ENCODE measurements at regions not wholly inside any gene's neighbourhood (a gene's known extent, or its start where the extent isn't known, plus 50 kb on each side); places are given as distances from the start of the nearest gene placed in this dataset.

DNA sequence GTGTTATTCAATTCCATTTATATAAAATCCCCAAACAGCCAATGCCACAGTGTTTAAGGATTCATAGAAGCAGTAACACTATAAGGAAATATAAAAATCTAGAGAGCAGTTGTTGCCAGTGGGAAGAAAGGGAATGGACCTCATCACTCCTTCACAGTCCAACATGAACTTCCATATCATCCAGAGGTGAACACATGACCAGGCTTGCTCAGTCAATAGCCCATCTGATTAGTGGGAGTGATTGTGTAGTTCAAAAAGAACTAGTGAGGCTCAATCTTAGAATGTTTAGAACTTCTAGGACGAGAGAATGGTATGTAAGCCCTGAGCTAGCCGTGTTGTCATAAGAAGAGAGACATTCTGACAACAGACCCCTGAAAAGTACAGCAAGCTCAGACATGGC lies 314.1 kb downstream of the LIG4 start:
- no peak for TF ChIP-seq POLR2A (IDR thresholded peaks at IDR 0.05)
- no peak for TF ChIP-seq CTCF (IDR thresholded peaks at IDR 0.05)
- H3K4me3 ChIP-seq = no peak overlapping the region
- H3K27me3 ChIP-seq = no peaks in the 10 kb centered on the region
- H3K4me1 ChIP-seq = no peaks in the 10 kb centered on the region
- ATAC-seq (no peak), DNase-seq (no peak)
- peaks cover 0 to 3% (median 0%) of the 10 kb centered on the region in 12 donors for H3K9me3 ChIP-seq
- no peak overlapping the region for H3K27ac ChIP-seq
- intact Hi-C loops (cut with DNase I) = no loop called here
- 69 to 74% (median 71%) methylated on average over 2 of the region's 2 CpGs for WGBS, 4 donors
- H3K36me3 ChIP-seq = no peaks in the 10 kb centered on the region

DNA sequence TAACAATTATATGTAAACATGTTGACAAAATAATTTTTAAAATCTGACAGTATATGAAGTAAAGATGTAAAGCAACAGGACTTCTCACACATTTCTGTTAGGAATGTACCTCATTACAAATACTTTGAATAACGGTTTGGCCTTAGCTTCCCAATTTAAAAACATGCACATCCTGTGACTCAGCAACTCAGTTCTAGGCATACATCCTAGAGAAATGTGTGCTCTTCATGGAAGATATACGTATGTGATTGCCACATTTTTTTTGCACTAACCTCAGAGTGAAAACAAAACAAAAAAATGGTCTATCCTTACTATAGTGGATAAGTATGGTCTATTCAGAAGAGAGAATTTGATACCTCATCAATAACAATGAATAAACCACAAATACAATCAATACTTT lies 314.6 kb downstream of the LIG4 start:
- H3K36me3 ChIP-seq = no peaks in the 10 kb centered on the region
- no peak for DNase-seq
- peaks cover 0 to 3% (median 0%) of the 10 kb centered on the region in 12 donors for H3K9me3 ChIP-seq
- H3K4me1 ChIP-seq = no peaks in the 10 kb centered on the region
- no peak for TF ChIP-seq CTCF (IDR thresholded peaks at IDR 0.05)
- TF ChIP-seq POLR2A (IDR thresholded peaks at IDR 0.05) = no peak
- no peak for ATAC-seq
- no peaks in the 10 kb centered on the region for H3K27me3 ChIP-seq
- no peak overlapping the region for H3K27ac ChIP-seq
- intact Hi-C loops (cut with DNase I) = no loop called here
- WGBS, 4 donors = 53 to 69% (median 57%) methylated on average over 2 of the region's 2 CpGs
- H3K4me3 ChIP-seq = no peak overlapping the region

DNA sequence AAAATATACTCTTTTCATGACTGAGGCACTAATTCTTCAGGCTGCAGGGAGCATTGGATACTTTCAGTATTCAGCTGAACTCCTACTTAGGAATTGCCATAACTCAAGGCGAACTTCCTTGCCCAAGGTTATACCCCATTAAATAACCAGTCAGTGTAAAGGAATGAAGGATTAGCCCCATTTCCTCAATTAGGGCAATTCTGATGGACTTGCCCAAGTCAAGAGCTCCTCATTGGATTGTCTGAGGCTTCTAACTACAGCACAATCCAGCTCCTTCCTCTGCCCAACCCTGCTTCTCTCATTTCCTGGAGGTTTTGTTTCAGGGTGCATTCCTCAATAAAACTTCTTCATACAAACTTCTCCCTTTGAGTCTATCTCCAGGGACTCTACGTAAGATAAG lies 329.2 kb downstream of the LIG4 start:
- intact Hi-C loops (cut with DNase I) = loop anchor here in 1 of 10 donors (2.0 kb wide), 1 partner anchor 23 kb away; no protein-coding TSS in a partner anchor
- H3K36me3 ChIP-seq = no peaks in the 10 kb centered on the region
- H3K4me3 ChIP-seq = no peak overlapping the region
- ATAC-seq (no peak), DNase-seq (no peak)
- no peak overlapping the region for H3K27ac ChIP-seq
- H3K27me3 ChIP-seq = no peaks in the 10 kb centered on the region
- WGBS, 4 donors = 43 to 74% (median 69%) methylated on average over 2 of the region's 2 CpGs
- H3K4me1 ChIP-seq = no peaks in the 10 kb centered on the region
- no peak for TF ChIP-seq CTCF (IDR thresholded peaks at IDR 0.05)
- no peak for TF ChIP-seq POLR2A (IDR thresholded peaks at IDR 0.05)
- peaks cover 0 to 12% (median 0%) of the 10 kb centered on the region in 12 donors for H3K9me3 ChIP-seq

DNA sequence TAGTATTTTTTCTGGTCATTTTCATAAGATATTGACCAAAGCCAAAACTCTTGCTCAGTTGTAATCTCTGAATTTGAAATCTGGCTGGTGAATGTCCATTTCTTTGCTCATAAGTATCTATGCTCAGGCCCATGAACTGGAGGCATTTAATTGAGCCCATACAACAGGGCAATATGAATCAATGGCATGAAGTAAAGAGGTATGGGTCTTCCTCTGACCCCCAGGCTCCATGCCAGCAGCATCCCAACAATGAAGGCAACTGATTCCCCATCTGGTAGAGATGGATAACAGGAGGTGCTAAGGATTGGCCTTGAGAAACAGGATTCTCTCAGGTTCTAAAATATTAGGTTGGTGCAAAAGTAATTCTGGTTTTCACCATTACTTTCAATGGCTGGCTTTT lies 330.8 kb downstream of the LIG4 start:
- H3K27ac ChIP-seq = no peak overlapping the region
- no peak overlapping the region for H3K4me3 ChIP-seq
- TF ChIP-seq POLR2A (IDR thresholded peaks at IDR 0.05) (no peak), CTCF (IDR thresholded peaks at IDR 0.05) (no peak)
- no peaks in the 10 kb centered on the region for H3K36me3 ChIP-seq
- no peaks in the 10 kb centered on the region for H3K27me3 ChIP-seq
- intact Hi-C loops (cut with DNase I) = no loop called here
- no peak for ATAC-seq
- peaks cover 0 to 18% (median 3%) of the 10 kb centered on the region in 12 donors for H3K9me3 ChIP-seq
- no peak for DNase-seq
- H3K4me1 ChIP-seq = no peaks in the 10 kb centered on the region
